ENCODE measurements at regions not wholly inside any gene's neighbourhood (a gene's known extent, or its start where the extent isn't known, plus 50 kb on each side); places are given as distances from the start of the nearest gene placed in this dataset.

DNA sequence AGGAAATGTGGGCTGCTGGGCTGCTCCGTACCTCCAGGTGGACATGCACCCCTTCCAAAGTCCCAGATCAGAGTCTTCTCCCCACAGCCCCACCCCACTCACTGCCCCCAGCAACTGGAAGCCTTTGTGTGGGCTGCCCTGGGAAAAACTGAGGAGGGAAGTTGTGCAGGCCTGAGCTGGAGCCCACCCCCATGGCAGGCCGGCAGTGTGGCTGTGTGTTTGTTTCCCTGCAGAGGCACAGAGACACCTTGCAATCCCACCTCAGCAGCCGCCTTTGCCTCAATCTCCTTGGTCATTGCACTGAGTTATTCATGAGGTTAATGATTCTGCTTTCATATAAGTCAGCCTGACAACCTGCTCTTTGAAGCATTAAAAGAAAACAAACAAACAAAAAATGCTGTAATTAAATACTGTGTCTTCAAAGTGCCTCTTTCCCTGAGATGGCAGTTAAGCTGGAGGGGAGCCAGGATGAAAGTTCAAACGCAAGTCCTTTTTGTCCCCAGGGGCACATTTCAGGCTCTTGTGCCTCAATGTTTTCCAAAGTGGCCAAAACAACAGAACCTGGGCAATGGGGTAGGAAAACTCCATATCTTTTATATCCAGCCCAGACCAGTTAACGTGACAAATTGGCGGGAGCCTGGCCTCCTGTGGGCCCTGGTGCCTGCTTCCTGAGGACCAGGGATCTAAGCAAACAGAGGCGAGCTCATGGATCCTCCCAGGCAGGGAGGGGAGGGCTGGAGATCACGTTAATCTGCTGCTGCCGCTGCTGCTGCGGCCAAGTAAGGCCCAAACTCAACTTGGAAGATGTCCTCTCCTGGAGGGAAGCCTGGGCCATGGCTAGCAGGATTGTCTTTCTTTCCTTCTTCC is 51.9 kb upstream of the TSPAN11 start:
- no peak for DNase-seq (ENCODE audit: low read depth, low spot score)

DNA sequence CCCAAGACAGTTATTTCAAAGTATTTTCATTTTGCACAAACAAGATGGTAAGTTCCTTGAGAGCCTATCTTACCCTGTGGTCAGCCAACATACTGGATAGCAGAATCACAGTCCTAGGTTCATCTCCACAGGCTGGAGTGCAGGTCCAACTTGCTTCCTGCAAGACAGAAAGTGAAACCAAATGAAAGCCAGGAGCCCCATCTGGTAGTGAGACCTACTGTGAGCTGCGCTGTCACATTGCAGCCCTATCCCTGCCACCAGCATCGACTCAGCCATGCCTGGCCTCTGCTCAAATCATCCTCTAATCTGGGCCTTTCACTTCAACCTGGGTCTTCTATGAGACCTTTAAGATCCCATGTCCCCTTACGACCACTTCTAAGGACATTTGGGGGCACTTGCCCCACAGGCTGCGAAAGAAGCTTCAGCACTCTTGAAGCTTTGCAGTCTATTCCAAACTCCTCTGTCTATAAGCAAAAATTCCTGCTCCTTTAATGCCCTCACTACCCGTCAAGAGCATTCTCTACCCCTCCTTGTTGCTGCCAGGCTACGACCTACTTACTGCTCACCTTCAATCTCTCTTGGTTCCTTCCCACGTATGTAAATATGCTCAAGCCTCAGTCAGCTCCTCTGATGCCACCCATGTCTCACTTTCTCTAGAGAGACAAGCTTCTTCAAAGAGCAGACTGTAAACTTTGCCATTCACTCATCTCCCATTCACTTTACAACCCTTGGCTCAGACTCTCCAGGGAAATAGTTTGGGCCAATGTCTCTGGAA is 55.9 kb upstream of the TSPAN11 start:
- no peak for DNase-seq (ENCODE audit: low read depth, low spot score)

DNA sequence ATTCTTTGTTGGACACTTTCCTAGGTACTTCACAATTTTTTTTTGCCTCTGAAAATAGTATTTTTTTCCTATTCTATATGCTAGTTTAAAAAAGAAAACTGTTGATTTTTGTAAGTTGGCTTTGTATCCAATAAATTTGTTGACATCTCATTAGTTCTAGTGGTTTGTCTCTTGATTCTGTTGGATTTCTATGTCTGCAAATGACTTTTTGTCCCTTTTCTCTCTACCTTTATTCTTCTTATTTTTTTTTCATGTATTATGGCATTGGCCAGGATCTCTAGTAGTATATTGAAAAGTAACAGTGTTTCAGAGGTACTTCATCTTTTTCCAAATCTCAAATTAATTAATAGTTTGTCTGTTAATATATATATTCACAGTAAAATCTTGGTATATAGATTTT is 59.1 kb upstream of the TSPAN11 start:
- no peak for DNase-seq (ENCODE audit: low read depth, low spot score)

DNA sequence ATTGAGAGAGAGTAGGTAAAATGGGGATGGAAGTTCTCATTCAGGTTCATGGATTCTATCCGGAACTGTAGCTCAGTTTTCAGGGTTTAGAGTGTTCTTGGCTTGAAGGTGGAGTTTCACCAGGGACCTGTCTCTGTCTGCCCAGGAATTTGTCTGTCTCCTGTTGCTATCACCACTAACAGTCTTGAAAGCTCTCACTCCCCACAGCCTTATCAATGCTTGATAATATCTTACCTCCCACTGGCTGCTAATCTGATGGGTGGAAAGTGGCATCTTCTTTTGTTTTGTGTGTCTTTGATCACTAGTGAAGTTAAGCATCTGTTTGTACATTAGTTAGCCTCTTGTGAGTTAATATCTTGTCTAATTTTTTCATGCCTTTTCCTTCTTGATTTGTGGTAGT is 60.3 kb upstream of the TSPAN11 start:
- DNase-seq (ENCODE audit: low read depth, low spot score): no peak

DNA sequence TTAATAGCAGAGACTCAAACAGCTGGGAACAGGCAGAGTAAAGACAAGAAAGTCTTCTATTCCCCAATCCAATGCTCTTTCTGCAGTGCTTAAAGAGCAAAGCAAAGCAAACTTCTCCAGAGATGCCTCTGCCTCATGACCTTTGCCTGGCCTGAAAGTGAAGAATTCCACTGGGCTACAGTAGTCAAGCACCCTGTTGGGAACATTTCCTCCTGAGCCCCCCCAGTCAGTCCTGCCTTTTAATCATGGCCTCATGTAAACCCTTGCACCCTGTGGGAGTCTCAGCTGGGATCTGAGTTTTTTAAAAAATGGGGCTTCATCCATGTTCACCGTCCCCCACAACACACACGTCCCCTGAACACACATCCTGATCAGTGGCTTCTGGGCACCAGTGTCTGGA is 62.7 kb upstream of the TSPAN11 start:
- no peak for DNase-seq (ENCODE audit: low read depth, low spot score)

DNA sequence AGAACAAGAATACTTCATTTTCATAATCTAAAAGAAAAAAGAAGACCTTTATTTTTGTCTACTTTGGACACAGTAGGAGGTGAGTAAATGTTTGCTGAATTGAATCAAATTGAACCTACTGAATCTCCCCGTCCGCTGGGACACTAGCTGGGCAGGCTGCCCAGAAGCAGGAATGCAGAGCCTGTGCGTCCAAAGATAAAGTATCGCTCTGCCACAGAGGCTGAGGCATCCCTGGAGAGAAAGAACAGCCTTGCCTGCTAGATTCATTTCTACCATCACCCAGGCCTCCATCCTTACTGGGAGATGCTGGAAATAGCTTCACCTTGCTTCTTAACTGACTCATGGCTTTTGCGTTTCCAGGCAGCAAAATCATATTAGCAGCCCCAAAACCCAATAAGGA is 64.1 kb upstream of the TSPAN11 start:
- peak; percentile 66 for DNase-seq (ENCODE audit: low read depth, low spot score)

DNA sequence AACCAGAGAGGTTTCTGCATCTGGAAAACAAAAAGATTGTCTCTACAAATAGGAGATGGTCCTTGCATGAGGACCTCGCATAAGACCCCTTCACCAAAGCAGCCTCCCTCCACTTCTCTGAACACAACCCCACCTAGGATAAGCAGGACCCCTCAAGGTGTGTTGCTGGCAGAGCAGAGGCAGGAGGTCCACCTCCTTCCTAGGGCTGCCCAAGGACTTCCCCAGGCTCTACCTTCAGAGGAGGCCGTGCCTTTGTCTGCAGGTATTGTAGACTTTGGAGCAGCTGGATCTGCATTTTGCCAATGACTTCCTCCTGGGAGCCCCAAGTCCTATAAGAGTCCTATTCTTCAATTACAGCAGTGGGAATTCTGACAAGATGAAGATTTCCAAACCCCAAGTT is 67.3 kb upstream of the TSPAN11 start:
- DNase-seq (ENCODE audit: low read depth, low spot score): no peak

DNA sequence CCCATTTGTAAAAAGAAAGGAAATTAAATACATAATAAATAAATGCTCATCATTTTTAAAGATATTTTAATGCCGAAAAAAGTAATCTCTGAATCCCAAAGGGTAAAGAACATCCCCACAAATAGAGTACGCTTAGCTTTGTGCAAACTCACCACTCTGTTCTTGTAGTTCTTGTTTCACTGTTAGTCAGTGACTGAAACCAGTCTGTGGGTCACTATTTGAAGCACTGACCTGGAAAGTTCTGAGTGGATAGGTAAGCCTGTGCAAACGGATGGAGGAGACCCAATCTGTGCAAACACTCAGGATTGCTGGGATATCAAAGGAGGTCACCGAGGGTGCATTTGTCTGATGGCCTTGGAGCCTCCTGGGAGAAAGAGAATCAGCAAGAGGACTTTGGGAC is 68.1 kb upstream of the TSPAN11 start:
- no peak for DNase-seq (ENCODE audit: low read depth, low spot score)

DNA sequence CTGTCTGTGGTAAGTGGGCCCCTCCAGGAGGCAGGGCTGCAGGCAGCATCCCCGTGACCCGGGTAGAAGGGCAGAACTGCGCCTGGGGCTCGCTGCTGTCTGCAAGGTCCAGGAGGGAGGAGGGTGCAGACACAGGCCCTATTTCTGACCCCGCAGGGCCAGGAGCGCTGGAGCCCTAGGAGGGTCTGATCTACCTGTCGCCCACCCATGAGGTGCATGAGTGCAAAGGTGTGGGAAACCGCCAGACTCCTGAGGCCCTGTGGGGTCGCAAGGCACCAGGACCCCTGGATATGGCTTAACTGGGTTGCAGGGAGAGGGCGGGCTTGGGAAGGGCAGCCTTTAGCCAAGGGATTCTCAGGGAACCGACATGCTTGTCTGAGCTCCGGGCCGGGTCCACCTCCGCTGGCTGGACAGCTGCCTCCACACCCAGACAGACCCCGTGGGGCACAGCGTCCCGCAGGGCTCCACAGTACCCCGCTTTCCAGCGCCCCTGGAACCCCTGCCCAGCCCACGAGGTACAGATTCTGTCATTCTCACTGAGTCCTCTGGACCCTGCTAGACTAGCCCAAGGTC is 72.9 kb upstream of the TSPAN11 start:
- no peak for DNase-seq (ENCODE audit: low read depth, low spot score)

DNA sequence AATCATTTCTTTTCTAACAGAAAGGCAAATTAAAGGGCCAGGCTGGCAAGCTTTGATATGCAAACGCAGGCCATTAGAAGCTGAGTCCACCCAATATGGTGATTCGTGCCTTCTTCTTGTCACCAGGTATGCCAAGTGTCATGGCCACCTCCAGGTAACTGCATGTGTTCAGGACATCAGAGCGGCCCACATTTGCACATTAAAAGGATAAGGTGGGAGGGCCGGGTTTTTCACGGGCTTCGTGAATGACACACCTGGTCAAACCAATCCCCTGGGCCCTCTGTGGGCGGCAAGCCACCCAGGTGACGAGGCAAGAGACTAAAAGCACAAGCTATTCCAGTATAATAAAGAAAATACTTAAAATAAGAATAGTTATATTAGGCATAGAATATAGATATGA is 75.9 kb upstream of the TSPAN11 start:
- DNase-seq (ENCODE audit: low read depth, low spot score): no peak

DNA sequence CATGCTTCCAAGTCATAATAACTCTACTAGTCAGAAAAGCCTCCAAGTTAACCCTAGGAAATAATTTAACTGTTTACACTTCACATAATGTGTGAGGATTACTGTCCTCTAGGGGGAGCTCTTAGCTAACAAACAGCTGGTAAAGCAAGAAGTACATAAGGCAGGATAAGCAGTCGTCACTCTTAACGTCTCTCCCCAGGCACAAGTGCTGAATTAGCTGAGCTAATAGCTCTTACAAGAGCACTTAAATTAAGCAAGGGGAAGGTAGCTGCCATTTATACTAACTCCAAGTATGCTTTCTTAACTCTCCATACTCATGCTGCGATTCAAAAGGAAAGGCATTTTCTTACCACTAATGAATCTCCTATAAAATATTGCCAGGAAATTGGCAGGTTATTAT is 79.3 kb upstream of the TSPAN11 start:
- peak; percentile 64 for DNase-seq (ENCODE audit: low read depth, low spot score)

DNA sequence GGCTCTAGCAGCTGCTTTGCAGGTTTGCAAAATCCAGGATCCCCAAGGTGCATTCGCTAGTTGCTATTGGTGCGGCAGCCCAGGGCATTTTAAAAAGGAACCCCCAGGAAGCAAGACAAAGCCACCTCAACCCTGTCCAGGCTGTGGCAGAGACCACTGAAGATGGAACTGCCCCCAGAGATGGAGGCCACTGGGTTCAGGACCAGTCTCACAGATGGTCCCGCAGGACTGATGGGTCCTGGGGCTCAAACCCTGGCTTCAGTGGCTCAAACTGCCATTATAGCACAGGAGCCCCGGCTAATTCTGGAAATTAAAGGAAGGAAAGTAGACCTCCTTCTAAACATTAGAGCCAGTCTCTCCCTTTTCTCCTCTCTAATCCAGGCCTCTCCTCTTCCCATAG is 79.8 kb upstream of the TSPAN11 start:
- DNase-seq (ENCODE audit: low read depth, low spot score): no peak

DNA sequence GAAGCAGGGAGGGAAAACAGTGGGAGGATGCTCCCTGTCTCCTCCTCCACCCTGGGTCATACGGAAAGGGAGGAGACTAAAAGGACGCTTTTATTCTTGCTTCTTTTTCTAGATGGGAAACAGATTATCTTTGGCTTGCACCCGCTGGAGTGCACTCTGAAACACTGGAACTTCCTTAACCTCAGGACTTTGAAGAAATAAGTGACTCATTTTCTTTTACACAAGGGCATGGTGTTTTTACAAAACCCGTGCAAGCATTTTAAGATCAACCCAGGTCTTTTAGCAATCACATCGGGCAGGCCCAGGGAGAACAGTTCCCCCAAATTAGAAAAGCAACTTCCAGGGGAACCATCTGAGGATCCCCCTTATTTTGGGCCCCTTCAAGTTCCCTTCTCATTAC is 80.9 kb upstream of the TSPAN11 start:
- DNase-seq (ENCODE audit: low read depth, low spot score): no peak

DNA sequence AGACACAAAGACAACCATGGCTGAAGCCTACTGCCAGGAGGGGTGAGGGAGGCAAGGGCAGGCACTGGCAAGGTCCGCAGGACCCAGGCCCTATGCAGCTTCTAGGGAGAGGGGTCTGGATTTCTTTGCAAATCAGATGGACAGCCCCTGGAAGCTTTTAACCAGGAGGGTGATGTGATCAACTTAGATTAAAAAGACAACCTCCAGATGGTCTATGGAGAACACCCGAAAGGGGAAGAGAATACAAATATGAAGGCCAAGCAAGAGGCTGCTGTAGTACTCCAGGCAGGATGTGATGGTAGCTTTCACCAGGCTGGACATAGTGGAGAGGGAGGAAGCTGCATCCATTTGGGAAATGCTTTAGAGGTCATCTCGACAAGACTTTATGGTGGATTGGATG is 83.3 kb upstream of the TSPAN11 start:
- DNase-seq (ENCODE audit: low read depth, low spot score): no peak

DNA sequence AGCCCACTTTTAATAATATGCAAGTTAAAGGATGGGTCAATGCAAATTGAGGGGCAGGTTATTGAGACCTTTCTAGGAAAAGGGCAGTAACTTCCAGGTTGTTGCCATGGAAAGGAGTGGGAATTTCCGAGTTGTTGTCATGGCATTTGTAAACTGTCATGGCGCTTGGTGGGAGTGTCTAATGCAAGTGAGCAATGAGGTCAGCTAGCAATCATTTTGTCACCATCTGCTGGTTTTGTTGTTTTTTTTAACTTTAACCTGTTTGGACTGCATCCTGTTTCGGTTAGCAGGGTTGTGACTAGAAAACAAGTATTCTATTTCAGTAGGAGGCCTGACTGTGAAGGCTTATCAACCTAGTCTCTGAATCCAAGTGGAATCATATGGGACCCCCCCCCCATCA is 85.8 kb upstream of the TSPAN11 start:
- DNase-seq (ENCODE audit: low read depth, low spot score): no peak

DNA sequence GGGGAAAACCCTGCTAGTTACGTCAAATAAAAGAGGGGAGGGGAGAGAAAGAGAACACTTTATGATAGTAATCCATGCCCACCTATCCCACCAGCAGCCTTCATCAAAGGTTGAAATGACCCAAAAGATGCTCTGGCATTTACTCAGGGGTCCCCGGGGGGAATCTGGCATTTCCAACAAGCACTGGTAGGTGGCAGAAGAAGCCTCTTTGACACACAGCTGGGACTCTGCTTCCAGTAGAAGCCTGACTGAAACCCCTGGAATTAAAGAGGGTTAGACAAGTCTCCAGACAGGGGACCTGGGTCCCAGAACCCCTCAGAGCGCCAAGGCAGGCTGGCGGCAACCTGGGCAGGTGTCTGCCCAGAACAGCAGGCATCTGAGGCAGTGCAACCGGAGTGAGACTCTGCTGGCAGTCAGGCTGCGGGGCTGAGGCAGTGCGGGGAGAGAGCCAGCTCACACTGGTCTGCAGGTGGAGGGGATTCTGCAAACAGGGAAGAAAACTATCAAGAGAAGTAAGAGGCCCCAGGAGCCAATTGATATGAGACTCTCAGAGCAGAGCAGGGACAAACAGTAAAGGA is 85.0 kb upstream of the CAPRIN2 start:
- no peak for DNase-seq (ENCODE audit: low read depth, low spot score)

DNA sequence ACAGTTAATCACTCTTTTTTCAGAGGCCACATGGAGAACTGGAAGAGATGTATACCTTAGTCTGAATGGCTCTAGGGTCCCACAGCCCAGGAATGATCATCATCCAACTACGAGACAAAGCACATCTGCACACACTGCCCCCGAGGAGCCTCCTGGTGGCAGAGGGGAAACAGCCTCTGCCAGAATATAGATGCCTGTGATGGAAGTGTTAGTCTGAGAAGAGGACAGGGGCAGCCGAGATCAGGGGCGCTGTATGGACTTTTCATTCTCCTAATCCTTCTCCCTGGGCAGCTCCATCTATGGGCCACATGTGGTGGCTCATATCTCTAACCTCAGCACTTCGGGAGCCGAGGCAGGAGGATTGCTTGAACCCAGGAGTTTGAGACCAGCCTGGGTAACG is 82.8 kb upstream of the CAPRIN2 start:
- no peak for DNase-seq (ENCODE audit: low read depth, low spot score)

DNA sequence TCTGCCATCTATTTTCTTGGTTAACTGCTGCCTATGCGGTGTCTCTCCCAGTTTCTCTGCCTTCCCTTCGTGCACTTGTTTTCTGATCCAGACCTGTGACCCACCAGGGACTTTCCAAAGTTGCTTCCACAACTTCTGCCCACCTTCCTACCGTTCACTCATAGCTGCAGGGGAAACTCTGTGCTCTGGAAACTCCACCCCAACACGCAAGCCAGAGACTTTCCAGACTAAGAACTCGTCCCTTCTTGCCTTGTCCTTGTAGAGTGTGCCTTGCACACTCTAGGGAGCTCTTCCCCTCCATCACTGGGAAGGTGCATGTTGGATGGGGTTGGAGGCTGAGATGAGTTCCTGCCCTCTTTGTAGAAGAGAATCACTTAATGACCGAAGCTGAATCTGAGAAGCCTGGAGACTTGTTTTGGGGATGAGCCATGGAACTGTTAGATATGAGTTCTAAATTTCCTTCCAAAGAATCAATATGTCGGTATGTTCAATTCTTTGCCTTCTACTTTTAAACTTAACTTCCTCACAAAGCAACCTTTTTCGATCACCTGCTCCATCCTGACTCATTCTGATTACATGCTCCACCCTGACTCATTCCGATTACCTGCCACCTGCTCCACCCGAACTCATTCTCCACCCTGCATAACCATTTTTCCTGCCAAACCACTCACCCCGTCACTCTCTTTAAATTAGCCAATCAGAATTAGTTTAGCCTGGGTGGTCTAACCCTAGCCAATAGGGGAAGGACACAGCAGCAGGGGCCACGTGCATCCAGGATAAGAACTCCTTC is 82.1 kb upstream of the CAPRIN2 start:
- no peak for DNase-seq (ENCODE audit: low read depth, low spot score)

DNA sequence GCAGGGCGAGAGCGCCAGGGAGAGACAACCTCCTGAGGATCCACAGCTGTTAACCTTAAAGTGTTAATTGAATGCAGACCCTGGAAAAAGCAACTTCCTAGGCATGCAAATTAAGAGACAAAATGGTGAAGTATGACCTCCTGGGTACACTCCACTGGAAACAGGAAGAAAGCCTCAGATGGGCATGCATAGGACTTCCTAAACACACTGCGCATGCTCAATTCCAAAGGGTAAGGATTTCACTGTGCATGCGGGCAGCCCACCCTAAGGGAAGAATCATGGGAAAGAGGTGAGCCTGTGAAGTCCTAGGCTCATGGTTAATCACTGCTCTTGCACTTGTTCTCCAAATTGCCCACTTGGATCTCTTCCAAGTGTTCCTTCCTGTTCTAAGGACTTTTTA is 80.5 kb upstream of the CAPRIN2 start:
- no peak for DNase-seq (ENCODE audit: low read depth, low spot score)

DNA sequence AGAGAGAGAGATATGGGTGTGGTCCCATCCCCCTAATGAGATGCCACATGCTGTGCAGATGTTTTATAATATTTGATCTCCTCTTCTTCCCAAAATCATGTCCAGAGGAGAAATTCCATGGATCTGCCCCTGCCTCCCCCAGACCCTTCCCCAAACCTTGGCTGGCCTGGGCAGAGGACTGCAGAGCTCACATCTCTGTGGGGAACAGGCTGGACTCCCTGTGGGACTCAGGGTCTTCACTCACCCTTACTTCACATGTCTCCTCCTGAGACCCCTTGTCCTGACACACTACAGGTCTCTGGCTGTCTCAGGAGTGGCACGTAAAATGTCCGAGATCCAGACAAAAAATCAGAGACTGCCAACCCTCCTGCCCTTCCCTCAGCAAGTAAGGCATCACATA is 76.0 kb upstream of the CAPRIN2 start:
- DNase-seq (ENCODE audit: low read depth, low spot score): no peak

DNA sequence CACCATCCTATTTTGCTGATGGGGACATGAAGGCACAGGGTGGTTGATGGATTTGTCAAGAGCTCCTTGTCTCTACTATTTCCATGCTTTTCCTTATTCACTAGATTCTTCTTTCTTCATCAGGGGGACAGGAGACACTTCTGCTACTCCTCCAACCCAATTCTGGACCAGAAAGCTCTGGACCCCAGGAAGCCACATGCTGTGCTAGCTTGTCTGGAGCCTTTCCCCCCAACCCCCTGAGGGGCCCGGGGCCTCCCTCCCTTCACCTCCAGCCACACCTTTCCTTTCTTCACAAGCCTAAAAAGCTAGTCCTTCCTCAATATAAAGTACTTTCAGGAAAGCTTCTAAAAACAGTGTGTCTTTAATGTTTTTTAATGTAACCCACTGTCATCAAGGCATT is 75.1 kb upstream of the CAPRIN2 start:
- DNase-seq (ENCODE audit: low read depth, low spot score): no peak

DNA sequence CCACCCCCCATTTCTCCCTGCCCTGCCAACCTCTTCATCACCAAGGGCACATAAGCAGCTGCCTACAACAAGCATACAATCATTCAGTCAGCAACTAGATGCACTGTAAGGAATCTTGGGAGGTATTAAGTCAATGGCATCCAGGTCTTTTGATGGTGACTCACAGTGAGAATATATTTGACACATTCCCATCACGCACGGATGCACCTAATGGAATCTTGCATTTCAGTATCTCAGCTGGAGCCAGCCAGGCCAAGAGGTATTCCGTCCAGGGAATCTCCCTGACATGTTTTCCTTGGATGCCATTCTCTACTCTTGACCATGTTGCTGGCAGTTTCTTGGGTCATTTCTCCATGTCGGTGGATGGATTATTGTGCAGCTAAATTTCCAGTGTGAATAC is 73.9 kb upstream of the CAPRIN2 start:
- peak; percentile 87 for DNase-seq (ENCODE audit: low read depth, low spot score)

All from astrocyte of the hippocampus (primary cell).